Mesothelial cell of epicardium (in vitro differentiated cells): ENCODE measurements at regions not wholly inside any gene's neighbourhood (a gene's known extent, or its start where the extent isn't known, plus 50 kb on each side); places are given as distances from the start of the nearest gene placed in this dataset.

Experiments
- DNase-seq, 2 experiments: peaks; one replicate each; pipeline ENCODE4 v3.0.0; 2021; ENCODE audit warnings: low spot score in 2 of 2; ENCODE audit not compliant: unreplicated experiment in 2 of 2
- H3K27ac Mint-ChIP-seq: 2 replicates; pipeline ENCODE4 v1.8.0; 2021; ENCODE audit warnings: mixed read lengths
- H3K27me3 Mint-ChIP-seq: 2 replicates; pipeline ENCODE4 v1.8.0; 2021; ENCODE audit warnings: low read depth, mixed read lengths
- H3K36me3 Mint-ChIP-seq: 2 replicates; pipeline ENCODE4 v1.8.0; 2021; ENCODE audit warnings: mixed read lengths
- H3K4me1 Mint-ChIP-seq: 2 replicates; pipeline ENCODE4 v1.8.0; 2021; ENCODE audit warnings: mixed read lengths
- H3K4me3 Mint-ChIP-seq: 2 replicates; pipeline ENCODE4 v1.8.0; 2021; ENCODE audit warnings: mild to moderate bottlenecking, moderate library complexity, mixed read lengths
- H3K9me3 Mint-ChIP-seq: 2 replicates; pipeline ENCODE4 v1.8.0; 2021; ENCODE audit warnings: mixed read lengths
- TF ChIP-seq, protein P1 (sequence below): fragments of 200-600 bp; sonication (generic); IDR thresholded peaks from one replicate; pipeline ENCODE4 v1.5.0; 2021; ENCODE audit warnings: antibody characterized with exemption; ENCODE audit not compliant: unreplicated experiment

- Mint-ChIP-seq H3K4me1 (peaks cover 15% of the 10 kb centered on the region), H3K36me3 (peaks cover 7% of the 10 kb centered on the region), H3K27me3 (no peaks in the 10 kb centered on the region), H3K4me3 (no peak overlapping the region), H3K9me3 (peaks cover 26% of the 10 kb centered on the region), H3K27ac (peak overlapping the region; percentile 1)
- no peak for DNase-seq
- TF ChIP-seq, protein P1, sequence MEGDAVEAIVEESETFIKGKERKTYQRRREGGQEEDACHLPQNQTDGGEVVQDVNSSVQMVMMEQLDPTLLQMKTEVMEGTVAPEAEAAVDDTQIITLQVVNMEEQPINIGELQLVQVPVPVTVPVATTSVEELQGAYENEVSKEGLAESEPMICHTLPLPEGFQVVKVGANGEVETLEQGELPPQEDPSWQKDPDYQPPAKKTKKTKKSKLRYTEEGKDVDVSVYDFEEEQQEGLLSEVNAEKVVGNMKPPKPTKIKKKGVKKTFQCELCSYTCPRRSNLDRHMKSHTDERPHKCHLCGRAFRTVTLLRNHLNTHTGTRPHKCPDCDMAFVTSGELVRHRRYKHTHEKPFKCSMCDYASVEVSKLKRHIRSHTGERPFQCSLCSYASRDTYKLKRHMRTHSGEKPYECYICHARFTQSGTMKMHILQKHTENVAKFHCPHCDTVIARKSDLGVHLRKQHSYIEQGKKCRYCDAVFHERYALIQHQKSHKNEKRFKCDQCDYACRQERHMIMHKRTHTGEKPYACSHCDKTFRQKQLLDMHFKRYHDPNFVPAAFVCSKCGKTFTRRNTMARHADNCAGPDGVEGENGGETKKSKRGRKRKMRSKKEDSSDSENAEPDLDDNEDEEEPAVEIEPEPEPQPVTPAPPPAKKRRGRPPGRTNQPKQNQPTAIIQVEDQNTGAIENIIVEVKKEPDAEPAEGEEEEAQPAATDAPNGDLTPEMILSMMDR = no peak
Measured at GRCh38 chr12:19647806-19648556, 208.7 kb downstream of the AEBP2 start.

DNA sequence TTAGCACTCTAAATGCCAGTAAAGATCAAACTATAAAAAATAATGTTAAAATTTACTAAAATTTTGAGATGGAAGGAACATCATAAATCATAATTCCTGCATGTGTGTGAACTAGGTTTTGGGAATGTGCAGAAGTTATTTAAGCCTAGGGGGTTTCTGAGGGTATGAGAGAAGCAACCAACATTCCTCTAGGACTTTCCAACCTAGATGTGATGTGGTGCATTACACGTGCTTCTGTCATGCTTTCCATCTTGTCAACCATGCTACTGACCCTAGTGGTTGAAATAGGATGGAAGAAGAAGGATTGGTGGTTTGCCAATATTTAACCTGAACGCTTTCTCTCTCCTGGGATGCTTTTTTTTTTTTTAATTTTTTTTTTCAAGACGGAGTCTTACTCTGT lies 209.3 kb downstream of the AEBP2 start:
- Mint-ChIP-seq H3K4me1 (peaks cover 13% of the 10 kb centered on the region), H3K9me3 (peaks cover 26% of the 10 kb centered on the region), H3K4me3 (no peak overlapping the region), H3K27ac (no peak overlapping the region), H3K27me3 (no peaks in the 10 kb centered on the region), H3K36me3 (peaks cover 7% of the 10 kb centered on the region)
- TF ChIP-seq, protein P1 = no peak
- no peak for DNase-seq

- TF ChIP-seq, protein P1 = no peak
- DNase-seq = no peak
- H3K27me3 Mint-ChIP-seq = no peaks in the 10 kb centered on the region
- H3K36me3 Mint-ChIP-seq = no peaks in the 10 kb centered on the region
- H3K27ac Mint-ChIP-seq = peak overlapping the region; percentile 84
- no peak overlapping the region for H3K4me3 Mint-ChIP-seq
- H3K9me3 Mint-ChIP-seq = peaks cover 19% of the 10 kb centered on the region
- H3K4me1 Mint-ChIP-seq = peaks cover 15% of the 10 kb centered on the region
Measured at GRCh38 chr12:19652386-19652785, 213.1 kb downstream of the AEBP2 start.

GRCh38 chr12:19654650-19655376 lies 215.5 kb downstream of the AEBP2 start:
- no peak overlapping the region for H3K27ac Mint-ChIP-seq
- no peak for DNase-seq
- TF ChIP-seq, protein P1 = no peak

DNA sequence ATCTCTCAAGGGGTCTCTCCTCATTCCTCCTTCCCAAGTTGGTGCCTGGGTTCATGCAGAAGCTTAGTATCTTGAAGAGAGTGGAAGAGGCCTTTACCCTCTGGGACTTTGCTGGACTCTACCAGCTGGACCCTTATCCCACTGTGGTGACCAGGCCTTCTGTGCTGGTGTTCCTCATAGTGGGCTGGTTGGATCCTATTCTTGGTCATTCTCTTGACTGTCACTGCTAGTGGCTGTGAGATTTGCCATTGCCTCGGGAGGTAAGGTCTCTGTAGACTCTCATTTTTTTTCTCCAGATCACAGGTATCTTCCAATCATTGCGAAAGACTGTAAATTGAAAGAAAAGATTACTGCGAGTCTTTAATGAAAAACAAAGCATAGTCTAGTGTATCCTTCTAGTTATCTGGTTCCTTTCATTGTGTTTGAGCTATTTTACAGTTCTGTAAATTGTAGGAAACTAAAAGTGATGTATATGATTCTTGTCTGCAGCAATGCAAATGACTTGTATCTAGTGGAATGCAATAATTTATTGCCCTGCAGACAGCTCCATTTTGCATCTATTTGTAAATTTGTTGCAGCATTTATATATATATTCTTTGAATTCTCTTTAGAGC lies 217.9 kb downstream of the AEBP2 start:
- Mint-ChIP-seq H3K9me3 (no peaks in the 10 kb centered on the region), H3K27ac (no peak overlapping the region), H3K36me3 (no peaks in the 10 kb centered on the region), H3K27me3 (no peaks in the 10 kb centered on the region), H3K4me3 (no peak overlapping the region), H3K4me1 (peaks cover 12% of the 10 kb centered on the region)
- DNase-seq = no peak
- TF ChIP-seq, protein P1 = no peak

More at GRCh38 chr12:19654650-19655376, 215.5 kb downstream of the AEBP2 start:
- Mint-ChIP-seq H3K36me3 (no peaks in the 10 kb centered on the region), H3K9me3 (peaks cover 7% of the 10 kb centered on the region), H3K4me3 (no peak overlapping the region), H3K4me1 (peaks cover 16% of the 10 kb centered on the region), H3K27me3 (no peaks in the 10 kb centered on the region)
